ENCODE measurements at regions not wholly inside any gene's neighbourhood (a gene's known extent, or its start where the extent isn't known, plus 50 kb on each side); places are given as distances from the start of the nearest gene placed in this dataset.

DNA sequence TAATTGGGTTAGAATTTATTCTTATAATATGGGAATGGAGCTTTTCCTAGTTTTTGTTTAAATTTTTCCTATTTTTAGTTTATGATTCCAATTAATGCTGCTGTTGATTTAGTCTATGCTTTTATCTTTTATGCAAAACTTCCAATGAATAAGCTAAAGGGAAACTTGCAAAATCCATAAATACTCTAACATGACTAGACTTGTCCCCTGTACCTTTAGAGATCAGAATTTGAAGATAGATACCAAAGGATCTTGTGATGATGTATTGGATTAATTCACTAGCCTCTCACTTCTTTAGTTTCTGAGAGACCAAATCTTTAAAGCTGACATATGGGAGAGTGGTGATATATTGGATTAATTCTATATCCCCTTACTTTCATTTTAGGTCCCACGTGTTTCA is 306.6 kb upstream of the PRMT6 start:
- intact Hi-C loops (cut with DNase I) = no loop called here
- Histone ChIP-seq H3K4me3 (no peak overlapping the region), H3K4me1 (no peaks in the 10 kb centered on the region), H3K36me3 (no peaks in the 10 kb centered on the region), H3K27me3 (no peaks in the 10 kb centered on the region), H3K9me3 (no peaks in the 10 kb centered on the region), H3K27ac (no peak overlapping the region)
- TF ChIP-seq POLR2AphosphoS5 (IDR thresholded peaks at IDR 0.05; ENCODE audit: insufficient read depth in 1 of 2, low read depth in 1 of 2) = no peak
- TF ChIP-seq POLR2A (IDR thresholded peaks at IDR 0.05) = no peak
- TF ChIP-seq, protein P1, sequence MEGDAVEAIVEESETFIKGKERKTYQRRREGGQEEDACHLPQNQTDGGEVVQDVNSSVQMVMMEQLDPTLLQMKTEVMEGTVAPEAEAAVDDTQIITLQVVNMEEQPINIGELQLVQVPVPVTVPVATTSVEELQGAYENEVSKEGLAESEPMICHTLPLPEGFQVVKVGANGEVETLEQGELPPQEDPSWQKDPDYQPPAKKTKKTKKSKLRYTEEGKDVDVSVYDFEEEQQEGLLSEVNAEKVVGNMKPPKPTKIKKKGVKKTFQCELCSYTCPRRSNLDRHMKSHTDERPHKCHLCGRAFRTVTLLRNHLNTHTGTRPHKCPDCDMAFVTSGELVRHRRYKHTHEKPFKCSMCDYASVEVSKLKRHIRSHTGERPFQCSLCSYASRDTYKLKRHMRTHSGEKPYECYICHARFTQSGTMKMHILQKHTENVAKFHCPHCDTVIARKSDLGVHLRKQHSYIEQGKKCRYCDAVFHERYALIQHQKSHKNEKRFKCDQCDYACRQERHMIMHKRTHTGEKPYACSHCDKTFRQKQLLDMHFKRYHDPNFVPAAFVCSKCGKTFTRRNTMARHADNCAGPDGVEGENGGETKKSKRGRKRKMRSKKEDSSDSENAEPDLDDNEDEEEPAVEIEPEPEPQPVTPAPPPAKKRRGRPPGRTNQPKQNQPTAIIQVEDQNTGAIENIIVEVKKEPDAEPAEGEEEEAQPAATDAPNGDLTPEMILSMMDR (IDR thresholded peaks at IDR 0.05) = no peak
- no peak for DNase-seq (ENCODE audit: extremely low spot score in 2 of 2)

DNA sequence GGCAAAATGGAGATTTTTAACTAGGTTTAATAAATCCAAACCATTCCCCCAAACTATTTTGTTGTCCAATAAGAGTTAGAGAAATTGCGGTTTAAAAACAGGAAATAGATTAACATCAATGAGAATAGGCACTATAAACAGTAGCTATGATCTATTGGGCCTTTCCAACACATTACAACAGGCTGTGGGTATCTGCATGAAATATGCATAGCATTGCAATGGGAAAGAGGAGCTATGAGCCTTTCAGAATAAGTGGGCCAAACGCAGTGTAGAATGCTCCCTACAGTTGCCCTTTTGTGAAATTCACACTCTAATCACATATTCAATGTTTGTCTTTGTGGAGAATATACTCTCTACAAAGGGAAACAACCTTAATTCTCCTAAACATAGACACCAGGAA is 305.5 kb upstream of the PRMT6 start:
- Histone ChIP-seq H3K27ac (no peak overlapping the region), H3K27me3 (no peaks in the 10 kb centered on the region), H3K36me3 (no peaks in the 10 kb centered on the region), H3K4me3 (no peak overlapping the region), H3K9me3 (no peaks in the 10 kb centered on the region), H3K4me1 (no peaks in the 10 kb centered on the region)
- DNase-seq (ENCODE audit: extremely low spot score in 2 of 2) = no peak
- intact Hi-C loops (cut with DNase I) = no loop called here
- TF ChIP-seq, protein P1 (IDR thresholded peaks at IDR 0.05) = no peak
- TF ChIP-seq POLR2AphosphoS5 (IDR thresholded peaks at IDR 0.05; ENCODE audit: insufficient read depth in 1 of 2, low read depth in 1 of 2) (no peak), POLR2A (IDR thresholded peaks at IDR 0.05) (no peak)

DNA sequence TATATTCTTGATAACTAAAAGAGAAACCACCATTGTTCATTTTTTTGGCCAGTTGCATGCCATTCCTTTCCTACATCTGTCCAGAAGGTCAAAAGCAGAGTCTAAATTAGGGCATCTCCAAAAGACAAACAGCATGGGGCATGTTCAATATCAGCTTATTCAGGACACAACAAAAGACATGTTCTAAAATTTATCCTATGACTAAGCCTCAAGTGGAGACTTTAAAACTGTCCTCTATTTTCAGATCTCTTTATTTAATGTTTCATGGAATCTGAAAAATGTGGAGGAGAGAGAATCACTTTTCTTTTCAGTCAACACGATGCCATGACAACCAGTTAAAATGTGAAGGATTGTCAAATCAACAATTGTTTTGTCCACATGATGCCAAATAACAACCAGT is 303.4 kb upstream of the PRMT6 start:
- Histone ChIP-seq H3K27me3 (no peaks in the 10 kb centered on the region), H3K4me3 (no peak overlapping the region), H3K9me3 (no peaks in the 10 kb centered on the region), H3K36me3 (no peaks in the 10 kb centered on the region), H3K4me1 (no peaks in the 10 kb centered on the region), H3K27ac (no peak overlapping the region)
- intact Hi-C loops (cut with DNase I) = no loop called here
- DNase-seq (ENCODE audit: extremely low spot score in 2 of 2) = no peak
- TF ChIP-seq POLR2A (IDR thresholded peaks at IDR 0.05) = no peak
- TF ChIP-seq POLR2AphosphoS5 (IDR thresholded peaks at IDR 0.05; ENCODE audit: insufficient read depth in 1 of 2, low read depth in 1 of 2) = no peak
- TF ChIP-seq, protein P1 (IDR thresholded peaks at IDR 0.05) = no peak

DNA sequence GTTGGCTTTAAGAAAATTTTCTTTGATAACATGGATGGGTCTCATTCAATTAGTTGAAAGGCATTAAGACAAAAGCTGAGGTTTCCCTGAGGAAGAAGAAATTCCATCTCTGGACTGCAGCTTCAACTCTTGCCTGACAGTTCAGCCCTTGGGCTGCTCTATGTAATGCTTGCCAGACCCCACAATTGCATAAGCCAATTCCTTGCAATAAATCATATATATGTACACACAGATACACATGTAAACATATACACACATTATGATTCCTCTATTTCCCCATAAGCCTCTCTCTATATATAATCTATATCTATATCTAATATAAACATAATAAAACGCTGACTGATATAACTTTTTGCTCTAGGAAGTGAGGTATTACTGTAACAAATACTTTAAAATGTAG is 301.5 kb upstream of the PRMT6 start:
- no peak overlapping the region for H3K4me3 ChIP-seq
- TF ChIP-seq POLR2AphosphoS5 (IDR thresholded peaks at IDR 0.05; ENCODE audit: insufficient read depth in 1 of 2, low read depth in 1 of 2) (no peak), POLR2A (IDR thresholded peaks at IDR 0.05) (no peak)
- TF ChIP-seq, protein P1 (IDR thresholded peaks at IDR 0.05) = no peak
- DNase-seq (ENCODE audit: extremely low spot score in 2 of 2) = no peak
- no peaks in the 10 kb centered on the region for H3K9me3 ChIP-seq
- no peak overlapping the region for H3K27ac ChIP-seq
- no peaks in the 10 kb centered on the region for H3K36me3 ChIP-seq
- no peaks in the 10 kb centered on the region for H3K4me1 ChIP-seq
- intact Hi-C loops (cut with DNase I) = no loop called here
- H3K27me3 ChIP-seq = no peaks in the 10 kb centered on the region

DNA sequence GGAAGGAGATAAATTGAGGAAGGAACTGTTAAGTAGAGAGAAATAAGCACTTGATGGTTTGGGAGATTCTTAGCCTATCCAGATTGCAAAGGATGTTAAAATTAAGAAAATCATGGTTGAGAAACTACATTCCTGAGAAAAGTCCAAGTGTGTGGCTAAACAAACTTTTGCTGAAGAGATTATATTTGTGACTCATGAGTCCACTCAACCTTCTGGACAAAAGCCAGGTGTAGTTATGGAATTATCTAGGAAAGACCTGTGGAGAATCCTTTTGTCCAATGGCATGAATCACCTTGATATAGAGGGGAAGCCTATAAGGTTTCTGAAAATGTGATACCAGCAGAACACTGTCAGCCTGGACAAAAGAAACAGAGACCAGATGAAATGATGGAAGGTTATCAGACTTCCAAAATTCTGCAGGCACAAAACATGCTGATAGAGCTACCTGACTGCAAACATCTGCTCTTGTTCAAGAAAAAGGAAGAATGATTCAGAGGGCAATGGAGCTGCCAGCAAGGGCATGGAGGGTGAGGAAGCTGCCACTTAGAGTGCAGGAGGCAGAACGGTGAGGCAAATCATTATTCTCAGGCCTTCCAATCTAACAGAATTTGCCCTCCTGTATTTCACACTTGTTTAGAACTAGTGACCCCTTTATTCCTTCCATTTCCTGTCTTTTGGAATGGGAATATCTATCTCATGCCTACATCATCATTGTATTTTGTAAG is 300.6 kb upstream of the PRMT6 start:
- H3K4me3 ChIP-seq = no peak overlapping the region
- H3K27ac ChIP-seq = no peak overlapping the region
- H3K4me1 ChIP-seq = no peaks in the 10 kb centered on the region
- intact Hi-C loops (cut with DNase I) = no loop called here
- no peak for DNase-seq (ENCODE audit: extremely low spot score in 2 of 2)
- H3K27me3 ChIP-seq = no peaks in the 10 kb centered on the region
- TF ChIP-seq POLR2A (IDR thresholded peaks at IDR 0.05) (no peak), POLR2AphosphoS5 (IDR thresholded peaks at IDR 0.05; ENCODE audit: insufficient read depth in 1 of 2, low read depth in 1 of 2) (no peak)
- TF ChIP-seq, protein P1 (IDR thresholded peaks at IDR 0.05) = no peak
- H3K9me3 ChIP-seq = no peaks in the 10 kb centered on the region
- no peaks in the 10 kb centered on the region for H3K36me3 ChIP-seq
